ENCODE measurements at regions not wholly inside any gene's neighbourhood (a gene's known extent, or its start where the extent isn't known, plus 50 kb on each side); places are given as distances from the start of the nearest gene placed in this dataset.
"Not testable (repeated sequence)": the region's sequence is repeated elsewhere in the genome, so short reads cannot be mapped to it uniquely, and the experiment has no call there.

GRCh38 chr18:1528964-1529509 is 624.4 kb downstream of the ADCYAP1 start:
- no peak for TF ChIP-seq CTCF (conservative IDR thresholded peaks at IDR 0.05; ENCODE audit: low read depth, low read length)
- H3K4me3 ChIP-seq (ENCODE audit: low read length), result no peak overlapping the region

GRCh38 chr18:1530650-1531049 is 626.0 kb downstream of the ADCYAP1 start:
- no peak for TF ChIP-seq CTCF (conservative IDR thresholded peaks at IDR 0.05; ENCODE audit: low read depth, low read length)
- no peak overlapping the region for H3K4me3 ChIP-seq (ENCODE audit: low read length)
- DNase-seq (ENCODE audit: low read depth), result no peak

More at GRCh38 chr18:1528964-1529509, 624.4 kb downstream of the ADCYAP1 start:
- no peak for DNase-seq (ENCODE audit: low read depth)

- no peak for DNase-seq (ENCODE audit: low read depth)
- TF ChIP-seq CTCF (conservative IDR thresholded peaks at IDR 0.05; ENCODE audit: low read depth, low read length), result no peak
- no peak overlapping the region for H3K4me3 ChIP-seq (ENCODE audit: low read length)
Observed at GRCh38 chr18:1539276-1539675, 634.6 kb downstream of the ADCYAP1 start.

- TF ChIP-seq CTCF (conservative IDR thresholded peaks at IDR 0.05; ENCODE audit: low read depth, low read length), result no peak
- DNase-seq (ENCODE audit: low read depth), result no peak
- no peak overlapping the region for H3K4me3 ChIP-seq (ENCODE audit: low read length)
Observed at GRCh38 chr18:1541478-1541877, 636.8 kb downstream of the ADCYAP1 start.

- DNase-seq (ENCODE audit: low read depth), result no peak
- H3K4me3 ChIP-seq (ENCODE audit: low read length), result no peak overlapping the region
- no peak for TF ChIP-seq CTCF (conservative IDR thresholded peaks at IDR 0.05; ENCODE audit: low read depth, low read length)
Observed at GRCh38 chr18:1542230-1542774, 637.6 kb downstream of the ADCYAP1 start.

GRCh38 chr18:1544016-1544415 is 639.3 kb downstream of the ADCYAP1 start:
- no peak overlapping the region for H3K4me3 ChIP-seq (ENCODE audit: low read length)
- DNase-seq (ENCODE audit: low read depth), result no peak
- TF ChIP-seq CTCF (conservative IDR thresholded peaks at IDR 0.05; ENCODE audit: low read depth, low read length), result no peak

- H3K4me3 ChIP-seq (ENCODE audit: low read length), result not testable (repeated sequence)
- DNase-seq (ENCODE audit: low read depth), result peak; percentile 88
Observed at GRCh38 chr18:1557711-1558110, 653.0 kb downstream of the ADCYAP1 start.

Data from retinal pigment epithelial cell (primary cell).